Putamen (tissue), 1 donor: ENCODE measurements at regions not wholly inside any gene's neighbourhood (a gene's known extent, or its start where the extent isn't known, plus 50 kb on each side); places are given as distances from the start of the nearest gene placed in this dataset.

ENCODE experiments used
- DNase-seq: peaks from one replicate; pipeline ENCODE4 v3.0.0-alpha.2; 2016; ENCODE audit warnings: low spot score

- no peak for DNase-seq
Observed at GRCh38 chr12:19015285-19015684, 114.2 kb upstream of the PLEKHA5 start.

GRCh38 chr12:19018302-19018970 is 111.1 kb upstream of the PLEKHA5 start:
- no peak for DNase-seq

GRCh38 chr12:19021240-19021639 is 108.3 kb upstream of the PLEKHA5 start:
- no peak for DNase-seq

GRCh38 chr12:19021646-19022045 is 107.9 kb upstream of the PLEKHA5 start:
- no peak for DNase-seq

GRCh38 chr12:19025582-19025981 is 104.0 kb upstream of the PLEKHA5 start:
- no peak for DNase-seq

GRCh38 chr12:19026034-19026433 is 103.5 kb upstream of the PLEKHA5 start:
- DNase-seq = no peak

GRCh38 chr12:19026614-19027488 is 102.7 kb upstream of the PLEKHA5 start:
- DNase-seq = no peak

- no peak for DNase-seq
Observed at GRCh38 chr12:19030180-19030579, 99.4 kb upstream of the PLEKHA5 start.

GRCh38 chr12:19030603-19031002 is 98.9 kb upstream of the PLEKHA5 start:
- no peak for DNase-seq

- DNase-seq = no peak
Observed at GRCh38 chr12:19031032-19031431, 98.5 kb upstream of the PLEKHA5 start.

GRCh38 chr12:19032826-19033225 is 96.7 kb upstream of the PLEKHA5 start:
- DNase-seq = no peak

- DNase-seq = no peak
Observed at GRCh38 chr12:19033244-19033643, 96.3 kb upstream of the PLEKHA5 start.

- no peak for DNase-seq
Observed at GRCh38 chr12:19034937-19035336, 94.6 kb upstream of the PLEKHA5 start.

GRCh38 chr12:19035536-19035935 is 94.0 kb upstream of the PLEKHA5 start:
- DNase-seq = no peak

- no peak for DNase-seq
Observed at GRCh38 chr12:19036673-19037357, 92.7 kb upstream of the PLEKHA5 start.

- no peak for DNase-seq
Observed at GRCh38 chr12:19038209-19038608, 91.3 kb upstream of the PLEKHA5 start.

GRCh38 chr12:19039515-19039914 is 90.0 kb upstream of the PLEKHA5 start:
- no peak for DNase-seq

GRCh38 chr12:19042221-19042620 is 87.3 kb upstream of the PLEKHA5 start:
- no peak for DNase-seq

- no peak for DNase-seq
Observed at GRCh38 chr12:19044430-19044829, 85.1 kb upstream of the PLEKHA5 start.

- no peak for DNase-seq
Observed at GRCh38 chr12:19044891-19045290, 84.6 kb upstream of the PLEKHA5 start.

GRCh38 chr12:19045426-19045825 is 84.1 kb upstream of the PLEKHA5 start:
- DNase-seq = no peak

- DNase-seq = no peak
Observed at GRCh38 chr12:19048943-19049342, 80.6 kb upstream of the PLEKHA5 start.

GRCh38 chr12:19052689-19053088 is 76.8 kb upstream of the PLEKHA5 start:
- no peak for DNase-seq
